Esophagus squamous epithelium (tissue), 5 donors: ENCODE measurements at regions not wholly inside any gene's neighbourhood (a gene's known extent, or its start where the extent isn't known, plus 50 kb on each side); places are given as distances from the start of the nearest gene placed in this dataset.

Experiments used
- DNase-seq: peaks from one replicate; lab custom pipeline; 2025; lab: John Stamatoyannopoulos, UW
- H3K27ac ChIP-seq, 4 donors: fragments of 200-600 bp; sonication (generic); one replicate each; pipeline ENCODE4 v1.5.1; 2016 to 2019; ENCODE audit warnings: mild to moderate bottlenecking in 1 of 4
- H3K27me3 ChIP-seq, 4 donors: fragments of 200-600 bp; sonication (generic); 1 replicate in 3 of 4; 2 replicates in 1 of 4; pipeline versions ENCODE4 v1.5.1 to v1.6.0; 2017 to 2021; ENCODE audit warnings: antibody characterized with exemption in 1 of 4
- H3K36me3 ChIP-seq, 3 donors: fragments of 200-600 bp; sonication (generic); one replicate each; pipeline ENCODE4 v1.5.1; 2016 to 2019
- H3K4me1 ChIP-seq, 3 donors: fragments of 200-600 bp; sonication (generic); one replicate each; pipeline ENCODE4 v1.5.1; 2017 to 2019
- H3K4me3 ChIP-seq, 4 donors: fragments of 200-600 bp; sonication (generic); 1 replicate in 3 of 4; 2 replicates in 1 of 4; pipeline ENCODE4 v1.5.1; 2016 to 2019; ENCODE audit warnings: mild to moderate bottlenecking in 2 of 4, moderate library complexity in 1 of 4
- H3K9me3 ChIP-seq, 3 donors: fragments of 200-600 bp; sonication (generic); one replicate each; pipeline ENCODE4 v1.5.1; 2016 to 2019
- POLR2A ChIP-seq, 4 donors: fragments of 450-650 bp; IDR thresholded peaks; one replicate each; pipeline ENCODE4 v1.6.1; 2017; ENCODE audit warnings: antibody characterized with exemption in 4 of 4, mild to moderate bottlenecking in 4 of 4, moderate library complexity in 3 of 4
- WGBS, 2 donors: methylation state at CpG; one replicate each; pipeline ENCODE4 v1.1.5; 2018; 5-methylcytosine and 5-hydroxymethylcytosine counted together
- intact Hi-C: fragments of 100-400 bp; cut with DNase I; formaldehyde crosslinking; loops from one replicate; pipeline ENCODE4 v1.15.0; 2022
- TF ChIP-seq, protein P1 (sequence below), 6 experiments: fragments of 450-650 bp in 4 of 6; fragments of 200-600 bp in 2 of 6; sonication (generic) in 2 of 6; IDR thresholded peaks; one replicate each; pipeline ENCODE4 v1.5.1; 2016 to 2019; ENCODE audit warnings: antibody characterized with exemption in 6 of 6, mild to moderate bottlenecking in 4 of 6, moderate library complexity in 4 of 6
- donor health status: DM: yes; HTN: yes; CAD: no.

DNA sequence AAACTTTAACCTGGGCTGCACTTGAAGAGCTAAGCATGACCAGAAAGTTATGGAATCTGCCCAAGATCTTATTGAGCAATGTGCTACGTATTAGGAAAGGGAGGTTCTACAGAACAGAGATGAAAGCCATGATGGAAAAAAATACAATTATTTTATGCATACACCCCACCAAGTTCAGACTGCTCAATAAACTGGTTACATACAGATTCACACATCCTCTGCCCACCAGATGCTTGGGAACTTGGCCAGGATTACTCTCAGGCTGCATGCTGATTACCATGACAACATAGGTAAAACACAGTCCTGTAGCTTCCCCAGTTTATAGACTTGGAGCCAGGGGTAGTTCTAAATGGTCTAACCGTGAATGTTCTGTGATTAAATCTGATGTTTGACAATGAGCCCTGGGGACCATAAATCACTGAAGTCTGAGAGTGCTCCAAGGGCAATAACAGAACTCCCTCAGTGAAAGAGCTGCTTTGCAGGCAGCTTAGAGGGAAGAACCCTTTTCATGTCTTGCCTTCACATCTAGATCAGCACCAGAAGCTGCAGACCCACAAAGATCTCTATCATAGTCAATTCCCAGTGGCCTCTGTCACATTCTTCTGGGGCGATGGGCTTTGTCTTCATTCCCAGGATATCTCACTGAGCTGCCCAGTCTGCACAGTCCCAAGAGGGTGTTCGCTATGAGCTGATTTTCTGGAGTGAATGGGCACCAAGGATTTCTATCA is 232.2 kb downstream of the EMP1 start:
- no peak overlapping the region for H3K27ac ChIP-seq
- TF ChIP-seq, protein P1, sequence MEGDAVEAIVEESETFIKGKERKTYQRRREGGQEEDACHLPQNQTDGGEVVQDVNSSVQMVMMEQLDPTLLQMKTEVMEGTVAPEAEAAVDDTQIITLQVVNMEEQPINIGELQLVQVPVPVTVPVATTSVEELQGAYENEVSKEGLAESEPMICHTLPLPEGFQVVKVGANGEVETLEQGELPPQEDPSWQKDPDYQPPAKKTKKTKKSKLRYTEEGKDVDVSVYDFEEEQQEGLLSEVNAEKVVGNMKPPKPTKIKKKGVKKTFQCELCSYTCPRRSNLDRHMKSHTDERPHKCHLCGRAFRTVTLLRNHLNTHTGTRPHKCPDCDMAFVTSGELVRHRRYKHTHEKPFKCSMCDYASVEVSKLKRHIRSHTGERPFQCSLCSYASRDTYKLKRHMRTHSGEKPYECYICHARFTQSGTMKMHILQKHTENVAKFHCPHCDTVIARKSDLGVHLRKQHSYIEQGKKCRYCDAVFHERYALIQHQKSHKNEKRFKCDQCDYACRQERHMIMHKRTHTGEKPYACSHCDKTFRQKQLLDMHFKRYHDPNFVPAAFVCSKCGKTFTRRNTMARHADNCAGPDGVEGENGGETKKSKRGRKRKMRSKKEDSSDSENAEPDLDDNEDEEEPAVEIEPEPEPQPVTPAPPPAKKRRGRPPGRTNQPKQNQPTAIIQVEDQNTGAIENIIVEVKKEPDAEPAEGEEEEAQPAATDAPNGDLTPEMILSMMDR (IDR thresholded peaks at IDR 0.05), result no peak
- no peak for TF ChIP-seq POLR2A (IDR thresholded peaks at IDR 0.05)
- DNase-seq, result no peak
- WGBS, 2 donors, result 39 to 56% methylated on average over 2 to 4 of the region's 4 CpGs
- intact Hi-C loops, result no loop called here
- no peaks in the 10 kb centered on the region for H3K27me3 ChIP-seq
- no peaks in the 10 kb centered on the region for H3K36me3 ChIP-seq
- H3K4me3 ChIP-seq, result no peak overlapping the region
- no peaks in the 10 kb centered on the region for H3K4me1 ChIP-seq
- H3K9me3 ChIP-seq, result no peaks in the 10 kb centered on the region

DNA sequence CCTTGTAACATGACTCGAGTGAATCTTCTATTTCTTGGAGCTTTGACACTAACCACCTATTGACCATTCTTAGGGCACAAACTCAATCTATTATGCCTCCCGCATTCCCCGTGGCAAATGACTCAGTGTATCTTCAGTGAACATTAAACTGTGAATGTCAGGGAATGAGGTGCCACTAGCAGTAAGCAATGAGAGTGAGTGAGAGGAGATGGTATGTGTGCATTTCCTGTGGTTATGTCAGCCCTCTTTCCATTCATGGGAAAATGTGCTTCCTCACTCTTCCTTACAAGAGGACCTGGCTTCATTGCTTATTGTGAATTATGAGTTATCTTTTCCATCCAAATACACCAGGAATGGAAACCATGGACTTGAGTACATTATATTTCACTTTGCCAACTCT is 229.2 kb downstream of the EMP1 start:
- Histone ChIP-seq H3K27ac (no peak overlapping the region), H3K36me3 (no peaks in the 10 kb centered on the region), H3K27me3 (no peaks in the 10 kb centered on the region), H3K4me3 (no peak overlapping the region), H3K4me1 (no peaks in the 10 kb centered on the region), H3K9me3 (no peaks in the 10 kb centered on the region)
- 70 to 80% methylated on average over 3 of the region's 3 CpGs for WGBS, 2 donors
- TF ChIP-seq, protein P1 (IDR thresholded peaks at IDR 0.05), result no peak
- no peak for TF ChIP-seq POLR2A (IDR thresholded peaks at IDR 0.05)
- DNase-seq, result no peak
- intact Hi-C loops, result no loop called here

DNA sequence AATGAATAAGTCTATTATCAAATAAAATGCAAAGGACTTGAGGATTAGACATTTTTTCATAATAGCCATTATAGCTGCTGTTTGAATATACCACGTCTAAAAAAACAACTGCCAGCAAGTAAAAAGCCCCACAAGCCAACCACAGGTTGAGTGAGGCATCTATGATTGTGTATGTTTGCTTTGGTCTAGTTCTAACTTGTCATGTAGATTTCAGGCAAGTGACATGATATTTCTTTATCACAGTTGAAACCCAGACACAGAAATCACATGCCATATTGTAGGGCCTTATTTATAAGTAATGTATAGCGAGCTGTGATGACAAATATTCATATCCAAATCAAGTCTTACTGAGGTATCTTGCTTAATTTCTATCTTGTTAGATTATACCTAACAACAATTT is 225.8 kb downstream of the EMP1 start:
- Histone ChIP-seq H3K27ac (no peak overlapping the region), H3K4me1 (no peaks in the 10 kb centered on the region), H3K27me3 (no peaks in the 10 kb centered on the region), H3K4me3 (no peak overlapping the region), H3K36me3 (no peaks in the 10 kb centered on the region), H3K9me3 (no peaks in the 10 kb centered on the region)
- 56 to 66% methylated on average over 2 of the region's 2 CpGs for WGBS, 2 donors
- intact Hi-C loops, result no loop called here
- no peak for DNase-seq
- TF ChIP-seq, protein P1 (IDR thresholded peaks at IDR 0.05), result no peak
- TF ChIP-seq POLR2A (IDR thresholded peaks at IDR 0.05), result no peak

- TF ChIP-seq POLR2A (IDR thresholded peaks at IDR 0.05), result no peak
- TF ChIP-seq, protein P1 (IDR thresholded peaks at IDR 0.05), result no peak
- intact Hi-C loops, result no loop called here
- Histone ChIP-seq H3K27me3 (no peaks in the 10 kb centered on the region), H3K36me3 (no peaks in the 10 kb centered on the region), H3K4me1 (no peaks in the 10 kb centered on the region), H3K27ac (no peak overlapping the region), H3K9me3 (no peaks in the 10 kb centered on the region), H3K4me3 (no peak overlapping the region)
- DNase-seq, result no peak
- WGBS, 2 donors, result 87 to 89% methylated on average over 2 of the region's 2 CpGs
These were observed 221.0 kb downstream of the EMP1 start for GRCh38 chr12:13417516-13417915.

DNA sequence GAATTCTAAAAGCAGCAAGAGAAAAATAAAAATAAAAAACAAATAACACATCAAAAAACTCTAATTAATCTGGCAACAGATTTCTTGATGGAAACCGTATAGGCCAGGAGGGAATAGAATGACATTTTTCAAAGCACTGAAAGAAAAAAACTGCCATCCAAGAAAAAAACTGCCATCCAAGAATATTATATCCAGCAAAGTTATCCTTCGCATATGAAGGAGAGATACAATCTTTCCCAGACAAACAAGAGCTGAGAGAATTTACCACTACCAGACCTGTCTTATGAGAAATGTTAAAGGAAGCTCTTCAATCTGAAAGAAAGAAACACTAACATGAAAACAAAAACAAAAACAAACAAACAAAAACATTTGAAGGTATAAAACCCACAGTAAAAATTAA is 214.8 kb downstream of the EMP1 start:
- 75 to 98% methylated on average over 2 of the region's 2 CpGs for WGBS, 2 donors
- intact Hi-C loops, result no loop called here
- no peaks in the 10 kb centered on the region for H3K4me1 ChIP-seq
- DNase-seq, result no peak
- TF ChIP-seq POLR2A (IDR thresholded peaks at IDR 0.05), result no peak
- TF ChIP-seq, protein P1 (IDR thresholded peaks at IDR 0.05), result no peak
- H3K27ac ChIP-seq, result no peak overlapping the region
- H3K27me3 ChIP-seq, result no peaks in the 10 kb centered on the region
- H3K36me3 ChIP-seq, result no peaks in the 10 kb centered on the region
- no peak overlapping the region for H3K4me3 ChIP-seq
- H3K9me3 ChIP-seq, result peaks cover 0 to 6% (median 0%) of the 10 kb centered on the region in 3 donors
